Fibroblast of the aortic adventitia (primary cell): ENCODE measurements at regions not wholly inside any gene's neighbourhood (a gene's known extent, or its start where the extent isn't known, plus 50 kb on each side); places are given as distances from the start of the nearest gene placed in this dataset.
A peak's percentile ranks its signal among the peaks of the same experiment; 100 is the strongest.

Source experiments
- DNase-seq: peaks from one replicate; pipeline ENCODE4 v3.0.0-alpha.2; 2010; ENCODE audit warnings: low read depth
- H3K4me3 ChIP-seq: 2 replicates; pipeline ENCODE4 v1.5.1; 2011; ENCODE audit warnings: low read depth, mild to moderate bottlenecking, control low read depth, low read length, moderate library complexity
- TF ChIP-seq, protein P1 (sequence below): IDR thresholded peaks from 2 replicates; pipeline ENCODE4 v1.5.1; 2011; ENCODE audit warnings: mild to moderate bottlenecking, low read length, control low read depth, inconsistent platforms; ENCODE audit not compliant: insufficient read depth

DNA sequence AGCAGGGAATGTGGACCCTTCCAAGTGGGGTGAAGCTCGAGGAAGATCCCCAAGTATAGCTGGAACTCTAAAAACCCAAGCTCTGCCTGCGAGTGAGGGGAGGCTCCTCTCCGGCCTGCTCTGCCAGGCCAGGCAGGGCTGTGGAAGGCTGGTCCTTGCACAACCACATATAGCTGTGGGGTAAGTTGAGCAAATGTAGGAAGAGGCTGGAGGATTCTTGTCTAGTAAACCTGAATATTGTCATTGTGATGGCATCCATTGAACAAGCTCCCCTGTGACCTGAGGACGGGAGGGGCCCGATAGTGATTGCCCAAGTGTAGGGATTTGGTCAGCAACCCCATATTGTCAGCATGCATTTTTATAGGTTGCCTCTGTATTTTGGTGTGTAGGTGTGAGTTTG lies 103.0 kb downstream of the ACKR3 start:
- TF ChIP-seq, protein P1, sequence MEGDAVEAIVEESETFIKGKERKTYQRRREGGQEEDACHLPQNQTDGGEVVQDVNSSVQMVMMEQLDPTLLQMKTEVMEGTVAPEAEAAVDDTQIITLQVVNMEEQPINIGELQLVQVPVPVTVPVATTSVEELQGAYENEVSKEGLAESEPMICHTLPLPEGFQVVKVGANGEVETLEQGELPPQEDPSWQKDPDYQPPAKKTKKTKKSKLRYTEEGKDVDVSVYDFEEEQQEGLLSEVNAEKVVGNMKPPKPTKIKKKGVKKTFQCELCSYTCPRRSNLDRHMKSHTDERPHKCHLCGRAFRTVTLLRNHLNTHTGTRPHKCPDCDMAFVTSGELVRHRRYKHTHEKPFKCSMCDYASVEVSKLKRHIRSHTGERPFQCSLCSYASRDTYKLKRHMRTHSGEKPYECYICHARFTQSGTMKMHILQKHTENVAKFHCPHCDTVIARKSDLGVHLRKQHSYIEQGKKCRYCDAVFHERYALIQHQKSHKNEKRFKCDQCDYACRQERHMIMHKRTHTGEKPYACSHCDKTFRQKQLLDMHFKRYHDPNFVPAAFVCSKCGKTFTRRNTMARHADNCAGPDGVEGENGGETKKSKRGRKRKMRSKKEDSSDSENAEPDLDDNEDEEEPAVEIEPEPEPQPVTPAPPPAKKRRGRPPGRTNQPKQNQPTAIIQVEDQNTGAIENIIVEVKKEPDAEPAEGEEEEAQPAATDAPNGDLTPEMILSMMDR, result no peak
- H3K4me3 ChIP-seq, result no peak overlapping the region
- DNase-seq, result no peak

DNA sequence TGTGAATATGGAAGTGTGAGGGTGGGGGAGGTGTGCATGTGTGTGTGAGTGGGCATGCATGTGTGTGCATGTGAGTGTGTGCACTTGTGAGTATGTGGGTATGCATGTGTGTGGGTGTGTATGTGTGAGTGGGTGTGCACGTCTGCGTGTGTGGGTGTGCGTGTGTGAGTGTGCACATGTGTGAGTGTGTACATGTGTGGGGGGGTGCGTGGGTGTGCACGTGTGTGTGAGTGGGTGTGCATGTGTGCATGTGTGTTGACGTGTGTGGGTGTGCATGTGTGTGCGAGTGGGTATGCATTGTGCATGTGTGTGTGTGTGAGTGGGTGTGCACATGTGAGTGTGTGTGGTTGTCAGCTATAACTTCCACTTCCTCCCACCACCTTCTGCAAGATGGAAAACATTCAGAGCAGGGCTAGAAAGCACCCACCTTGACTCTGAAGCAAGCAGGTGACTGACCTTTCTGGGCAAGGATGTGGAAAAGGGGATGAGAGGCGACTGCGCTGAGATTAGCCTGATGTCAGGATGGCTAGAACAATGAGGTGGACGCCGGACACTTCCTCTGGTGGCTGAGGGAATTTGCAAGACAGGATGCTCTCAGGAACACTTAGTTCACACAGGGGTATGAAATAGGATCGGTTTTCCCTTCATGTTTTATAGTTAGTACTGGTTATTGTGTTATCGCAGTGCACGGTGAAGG lies 103.6 kb downstream of the ACKR3 start:
- no peak for DNase-seq
- TF ChIP-seq, protein P1, result no peak
- no peak overlapping the region for H3K4me3 ChIP-seq

DNA sequence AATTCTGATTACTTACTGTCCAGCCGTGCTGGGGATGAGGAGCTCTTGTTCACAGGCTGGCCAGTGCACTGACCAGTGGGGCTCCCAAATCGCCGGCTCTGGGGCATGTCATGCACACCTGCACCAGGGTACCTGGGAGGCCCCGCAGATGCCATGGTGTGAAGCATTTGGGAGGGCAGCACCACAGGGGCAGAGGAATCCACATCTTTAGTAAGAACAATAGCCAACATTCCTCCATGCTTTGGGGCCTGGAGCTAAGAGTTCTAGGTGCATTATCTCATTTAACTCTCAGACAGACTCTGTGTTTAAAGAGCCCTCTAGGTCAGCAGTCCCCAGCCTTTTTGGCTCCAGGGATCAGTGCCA lies 104.2 kb downstream of the ACKR3 start:
- no peak for DNase-seq
- TF ChIP-seq, protein P1, result no peak

DNA sequence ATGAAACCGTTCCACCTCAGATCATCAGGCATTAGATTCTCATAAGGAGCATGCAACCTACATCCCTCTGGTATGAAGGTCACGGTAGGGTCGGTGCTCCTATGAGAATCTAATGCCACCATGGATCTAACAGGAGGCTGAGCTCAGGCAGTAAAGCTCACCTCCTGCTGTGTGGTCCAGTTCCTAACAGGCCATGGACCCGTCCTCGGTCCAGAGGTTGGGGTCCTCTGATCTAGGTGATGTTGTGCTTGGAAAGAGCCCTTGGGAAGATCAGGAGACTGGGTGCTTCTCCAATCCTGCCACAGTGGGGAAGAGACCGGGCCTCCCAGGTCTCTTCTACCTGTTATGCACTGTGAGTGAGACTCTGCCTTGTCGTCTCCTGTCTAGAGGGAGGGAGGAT lies 104.6 kb downstream of the ACKR3 start:
- DNase-seq, result no peak
- TF ChIP-seq, protein P1, result no peak

More for the DNA sequence above, 104.2 kb downstream of the ACKR3 start:
- H3K4me3 ChIP-seq, result no peak overlapping the region

DNA sequence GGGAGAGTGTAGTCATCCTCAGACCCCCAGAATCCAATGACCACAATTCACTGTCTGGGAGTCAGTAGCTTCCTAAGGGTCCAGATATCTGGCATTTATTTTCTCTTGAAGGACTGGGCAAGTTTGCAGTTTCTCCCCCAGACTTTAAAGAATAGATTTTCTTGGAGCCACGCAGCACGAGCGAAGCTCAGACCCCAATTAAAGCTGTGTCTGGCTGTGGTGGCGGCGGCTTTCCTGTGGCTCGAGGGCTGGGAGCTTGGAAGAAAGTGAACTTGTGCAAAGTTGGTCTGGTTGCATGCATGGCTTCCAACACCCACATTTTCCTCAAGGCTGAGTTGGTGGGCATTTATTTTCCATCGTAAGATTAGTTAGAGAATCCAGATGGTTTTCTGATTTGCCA lies 105.0 kb downstream of the ACKR3 start:
- DNase-seq, result no peak
- TF ChIP-seq, protein P1, result no peak
- no peak overlapping the region for H3K4me3 ChIP-seq

More for the DNA sequence above, 104.6 kb downstream of the ACKR3 start:
- no peak overlapping the region for H3K4me3 ChIP-seq

DNA sequence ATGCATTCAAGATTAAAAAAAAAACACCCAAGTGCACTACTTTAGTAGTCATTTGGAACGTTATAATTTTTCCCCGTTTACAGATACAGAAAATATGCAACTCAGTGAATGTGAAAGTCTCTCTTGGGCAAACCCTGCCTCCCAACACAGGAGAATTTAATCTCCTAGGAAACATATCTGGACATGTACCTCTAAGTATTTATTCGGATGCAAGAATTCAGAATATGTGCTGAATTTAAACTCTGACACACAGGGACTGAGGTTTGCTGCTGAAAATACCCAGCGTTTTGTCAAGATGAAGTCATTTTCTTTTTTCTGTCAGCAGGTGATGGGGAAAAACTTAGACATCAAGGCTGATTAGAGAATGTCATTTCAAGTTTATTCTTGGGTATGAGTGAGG lies 105.4 kb downstream of the ACKR3 start:
- peak; percentile 79 for DNase-seq
- TF ChIP-seq, protein P1, result no peak
- no peak overlapping the region for H3K4me3 ChIP-seq

DNA sequence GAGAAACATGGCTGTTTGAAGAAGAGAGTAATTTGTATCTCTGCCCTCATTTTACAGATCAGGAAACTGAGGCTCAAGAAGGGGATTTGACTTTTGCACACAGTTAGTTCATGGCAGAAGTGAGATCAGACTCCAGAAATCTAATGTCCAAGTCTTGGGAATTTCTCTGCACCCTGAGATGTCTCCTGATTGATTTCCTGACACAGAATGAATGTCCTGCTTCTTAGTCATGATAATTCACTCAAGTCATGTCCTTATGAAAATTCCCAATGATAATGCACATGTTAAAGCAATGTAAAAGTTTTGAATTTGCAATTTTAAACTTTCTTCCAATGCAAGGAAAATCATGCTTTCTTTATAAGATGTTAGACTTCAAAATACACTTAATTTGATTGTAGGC lies 105.9 kb downstream of the ACKR3 start:
- no peak for DNase-seq
- no peak overlapping the region for H3K4me3 ChIP-seq
- TF ChIP-seq, protein P1, result no peak
